Liver (tissue), 3 donors: ENCODE measurements at regions not wholly inside any gene's neighbourhood (a gene's known extent, or its start where the extent isn't known, plus 50 kb on each side); places are given as distances from the start of the nearest gene placed in this dataset.

Experiments used
- CTCF ChIP-seq: fragments of 150-350 bp; IDR thresholded peaks from 2 replicates; pipeline ENCODE4 v1.5.1; 2017; ENCODE audit warnings: improper control_type of control experiment, low read depth, low read length; ENCODE audit not compliant: missing input control
- RAD21 ChIP-seq, 2 donors: IDR thresholded peaks; 2 replicates each; pipeline ENCODE4 v1.6.1; 2016; ENCODE audit warnings: antibody characterized with exemption in 2 of 2, mild to moderate bottlenecking in 2 of 2
- TAF1 ChIP-seq: conservative IDR thresholded peaks from 2 replicates; pipeline ENCODE4 v1.6.1; 2016; ENCODE audit warnings: antibody characterized with exemption, mild to moderate bottlenecking
- donor health status: healthy.
- donor health status: healthy.

GRCh38 chr6:44508646-44509045, 121.1 kb downstream of the CDC5L start:
- no peak for TF ChIP-seq TAF1
- TF ChIP-seq CTCF = no peak
- no peak for TF ChIP-seq RAD21 (IDR thresholded peaks at IDR 0.05)
